IPS-18a (cell line): ENCODE measurements at regions not wholly inside any gene's neighbourhood (a gene's known extent, or its start where the extent isn't known, plus 50 kb on each side); places are given as distances from the start of the nearest gene placed in this dataset.

Experiments used
- H3K27ac ChIP-seq: one replicate; pipeline ENCODE4 v1.5.1; 2013; ENCODE audit warnings: low read length
- H3K27me3 ChIP-seq: one replicate; pipeline ENCODE4 v1.6.1; 2013; ENCODE audit warnings: mild to moderate bottlenecking, low read length; ENCODE audit not compliant: control insufficient read depth, insufficient read depth
- H3K36me3 ChIP-seq: one replicate; pipeline ENCODE4 v1.6.1; 2013; ENCODE audit warnings: low read depth, low read length; ENCODE audit not compliant: control insufficient read depth
- H3K4me1 ChIP-seq: one replicate; pipeline ENCODE4 v1.6.1; 2013; ENCODE audit warnings: low read depth, low read length; ENCODE audit not compliant: control insufficient read depth
- H3K4me3 ChIP-seq: one replicate; pipeline ENCODE4 v1.5.1; 2013; ENCODE audit warnings: low read length
- H3K9ac ChIP-seq: one replicate; pipeline ENCODE4 v1.6.1; 2013; ENCODE audit warnings: mild to moderate bottlenecking, low read length, moderate library complexity
- H3K9me3 ChIP-seq: one replicate; pipeline ENCODE4 v1.6.1; 2013; ENCODE audit warnings: low read depth, low read length; ENCODE audit not compliant: control insufficient read depth

- Histone ChIP-seq H3K36me3 (no peaks in the 10 kb centered on the region), H3K4me1 (peaks cover 8% of the 10 kb centered on the region), H3K9ac (no peak overlapping the region), H3K27me3 (peaks cover 17% of the 10 kb centered on the region), H3K27ac (no peak overlapping the region), H3K9me3 (no peaks in the 10 kb centered on the region), H3K4me3 (no peak overlapping the region)
Measured at GRCh38 chr15:31867536-31868442, 162.5 kb upstream of the CHRNA7 start.

- Histone ChIP-seq H3K4me1 (peaks cover 8% of the 10 kb centered on the region), H3K27ac (no peak overlapping the region), H3K36me3 (no peaks in the 10 kb centered on the region), H3K9me3 (no peaks in the 10 kb centered on the region), H3K4me3 (peak overlapping the region; percentile 60), H3K27me3 (peaks cover 17% of the 10 kb centered on the region), H3K9ac (no peak overlapping the region)
Measured at GRCh38 chr15:31869686-31870307, 160.5 kb upstream of the CHRNA7 start.

- Histone ChIP-seq H3K27ac (no peak within 1 kb of the TSS), H3K4me1 (peaks cover 8% of the 10 kb centered on the region)
Measured at GRCh38 chr15:31870328-31871165, 159.8 kb upstream of the CHRNA7 start, which contains the start of gene OTUD7A. TSS of gene OTUD7A (minus strand) at chr15:31870673.

GRCh38 chr15:31871166-31871886 is 159.0 kb upstream of the CHRNA7 start:
- Histone ChIP-seq H3K9me3 (no peaks in the 10 kb centered on the region), H3K27me3 (peaks cover 17% of the 10 kb centered on the region), H3K4me1 (peaks cover 8% of the 10 kb centered on the region), H3K36me3 (no peaks in the 10 kb centered on the region), H3K27ac (no peak overlapping the region), H3K4me3 (peak overlapping the region; percentile 71), H3K9ac (peak overlapping the region; percentile 53)

More at GRCh38 chr15:31870328-31871165, 159.8 kb upstream of the CHRNA7 start, which contains the start of gene OTUD7A:
- H3K9me3 ChIP-seq: no peaks in the 10 kb centered on the region
- peak within 1 kb of the TSS; percentile 71 for H3K4me3 ChIP-seq
- H3K36me3 ChIP-seq: no peaks in the 10 kb centered on the region
- peaks cover 17% of the 10 kb centered on the region for H3K27me3 ChIP-seq
- peak within 1 kb of the TSS; percentile 53 for H3K9ac ChIP-seq

- Histone ChIP-seq H3K4me3 (no peak overlapping the region), H3K36me3 (no peaks in the 10 kb centered on the region), H3K27me3 (peaks cover 17% of the 10 kb centered on the region), H3K4me1 (peaks cover 8% of the 10 kb centered on the region), H3K9me3 (no peaks in the 10 kb centered on the region), H3K27ac (no peak overlapping the region), H3K9ac (no peak overlapping the region)
Measured at GRCh38 chr15:31871887-31872281, 158.4 kb upstream of the CHRNA7 start.

GRCh38 chr15:31887246-31887645 is 143.1 kb upstream of the CHRNA7 start:
- Histone ChIP-seq H3K36me3 (no peaks in the 10 kb centered on the region), H3K9ac (no peak overlapping the region), H3K4me3 (no peak overlapping the region), H3K27ac (no peak overlapping the region), H3K27me3 (no peaks in the 10 kb centered on the region), H3K4me1 (no peaks in the 10 kb centered on the region), H3K9me3 (no peaks in the 10 kb centered on the region)

- no peak overlapping the region for H3K4me3 ChIP-seq
- H3K4me1 ChIP-seq: no peaks in the 10 kb centered on the region
- no peaks in the 10 kb centered on the region for H3K36me3 ChIP-seq
- no peak overlapping the region for H3K27ac ChIP-seq
- no peaks in the 10 kb centered on the region for H3K27me3 ChIP-seq
- H3K9me3 ChIP-seq: peaks cover 3% of the 10 kb centered on the region
- H3K9ac ChIP-seq: no peak overlapping the region
Measured at GRCh38 chr15:31892513-31892912, 137.8 kb upstream of the CHRNA7 start.

GRCh38 chr15:31893780-31894179 is 136.5 kb upstream of the CHRNA7 start:
- Histone ChIP-seq H3K4me1 (no peaks in the 10 kb centered on the region), H3K9ac (no peak overlapping the region), H3K36me3 (no peaks in the 10 kb centered on the region), H3K27ac (no peak overlapping the region), H3K9me3 (peaks cover 5% of the 10 kb centered on the region), H3K4me3 (no peak overlapping the region), H3K27me3 (no peaks in the 10 kb centered on the region)

DNA sequence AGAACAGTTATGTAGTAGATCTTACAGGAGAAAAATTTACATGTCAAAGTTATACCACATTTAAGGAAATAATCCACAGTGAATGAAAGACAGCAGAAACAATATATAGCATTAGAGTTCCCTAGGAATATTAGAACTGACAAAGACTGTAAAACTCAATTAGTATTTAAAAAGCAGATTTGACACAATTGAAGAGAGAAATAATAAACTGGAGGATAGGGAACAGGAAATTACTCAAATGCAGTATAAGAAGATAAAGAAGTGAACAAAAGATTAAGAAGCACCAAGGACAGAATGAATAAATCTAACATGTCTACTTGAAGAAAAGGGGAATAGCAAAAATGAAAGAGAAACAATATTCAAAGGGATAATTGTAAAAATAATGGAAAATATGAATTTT is 132.6 kb upstream of the CHRNA7 start:
- Histone ChIP-seq H3K36me3 (no peaks in the 10 kb centered on the region), H3K27ac (no peak overlapping the region), H3K4me1 (no peaks in the 10 kb centered on the region), H3K27me3 (no peaks in the 10 kb centered on the region), H3K4me3 (no peak overlapping the region), H3K9me3 (peaks cover 5% of the 10 kb centered on the region), H3K9ac (no peak overlapping the region)

- peaks cover 9% of the 10 kb centered on the region for H3K4me1 ChIP-seq
- no peak overlapping the region for H3K27ac ChIP-seq
- H3K9ac ChIP-seq: no peak overlapping the region
- no peaks in the 10 kb centered on the region for H3K27me3 ChIP-seq
- no peaks in the 10 kb centered on the region for H3K36me3 ChIP-seq
- no peak overlapping the region for H3K4me3 ChIP-seq
- H3K9me3 ChIP-seq: peaks cover 5% of the 10 kb centered on the region
Measured at GRCh38 chr15:31901501-31901900, 128.8 kb upstream of the CHRNA7 start.

GRCh38 chr15:31905054-31905453 is 125.3 kb upstream of the CHRNA7 start:
- Histone ChIP-seq H3K27ac (no peak overlapping the region), H3K9ac (no peak overlapping the region), H3K36me3 (no peaks in the 10 kb centered on the region), H3K9me3 (no peaks in the 10 kb centered on the region), H3K27me3 (no peaks in the 10 kb centered on the region), H3K4me3 (no peak overlapping the region), H3K4me1 (peaks cover 9% of the 10 kb centered on the region)
